ENCODE measurements at regions not wholly inside any gene's neighbourhood (a gene's known extent, or its start where the extent isn't known, plus 50 kb on each side); places are given as distances from the start of the nearest gene placed in this dataset.

DNA sequence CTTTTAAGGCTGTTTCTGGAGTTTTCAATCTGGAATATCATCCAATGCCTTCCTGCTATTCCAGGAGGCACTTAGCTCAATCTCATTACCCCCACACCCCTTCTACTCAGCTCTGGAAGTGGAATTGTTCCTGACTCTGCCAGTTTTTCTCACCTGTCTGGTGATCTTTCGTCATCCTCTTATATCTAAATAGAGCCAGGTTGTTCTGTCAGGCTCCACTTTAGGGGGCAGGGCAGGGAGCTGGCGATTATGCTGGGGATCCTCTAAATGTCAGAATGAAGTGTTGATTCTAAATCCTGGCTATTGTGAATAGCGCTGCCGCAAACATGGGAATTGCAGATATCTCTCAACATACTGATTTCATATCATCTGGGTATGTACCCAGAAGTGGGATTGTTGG, 63.6 kb upstream of the ETV3 start:
- H3K4me2 ChIP-seq (ENCODE audit: low read depth, low read length, poor library complexity, severe bottlenecking) = no peak overlapping the region
- TF ChIP-seq, protein P1, sequence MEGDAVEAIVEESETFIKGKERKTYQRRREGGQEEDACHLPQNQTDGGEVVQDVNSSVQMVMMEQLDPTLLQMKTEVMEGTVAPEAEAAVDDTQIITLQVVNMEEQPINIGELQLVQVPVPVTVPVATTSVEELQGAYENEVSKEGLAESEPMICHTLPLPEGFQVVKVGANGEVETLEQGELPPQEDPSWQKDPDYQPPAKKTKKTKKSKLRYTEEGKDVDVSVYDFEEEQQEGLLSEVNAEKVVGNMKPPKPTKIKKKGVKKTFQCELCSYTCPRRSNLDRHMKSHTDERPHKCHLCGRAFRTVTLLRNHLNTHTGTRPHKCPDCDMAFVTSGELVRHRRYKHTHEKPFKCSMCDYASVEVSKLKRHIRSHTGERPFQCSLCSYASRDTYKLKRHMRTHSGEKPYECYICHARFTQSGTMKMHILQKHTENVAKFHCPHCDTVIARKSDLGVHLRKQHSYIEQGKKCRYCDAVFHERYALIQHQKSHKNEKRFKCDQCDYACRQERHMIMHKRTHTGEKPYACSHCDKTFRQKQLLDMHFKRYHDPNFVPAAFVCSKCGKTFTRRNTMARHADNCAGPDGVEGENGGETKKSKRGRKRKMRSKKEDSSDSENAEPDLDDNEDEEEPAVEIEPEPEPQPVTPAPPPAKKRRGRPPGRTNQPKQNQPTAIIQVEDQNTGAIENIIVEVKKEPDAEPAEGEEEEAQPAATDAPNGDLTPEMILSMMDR (conservative IDR thresholded peaks at IDR 0.05; ENCODE audit: low read length) = no peak
- H2AFZ ChIP-seq (ENCODE audit: low read length) = no peak overlapping the region
- H3K36me3 ChIP-seq (ENCODE audit: insufficient read depth, low read length) = no peaks in the 10 kb centered on the region
- H3F3A ChIP-seq (ENCODE audit: low read depth) = no peaks in the 10 kb centered on the region
- H3K4me3 ChIP-seq (ENCODE audit: low read length, poor library complexity, severe bottlenecking) = no peak overlapping the region
- H3K9me3 ChIP-seq (ENCODE audit: insufficient read depth, low read depth, low read length) = no peaks in the 10 kb centered on the region
- H3K27me3 ChIP-seq (ENCODE audit: insufficient read depth, low read length, poor library complexity, severe bottlenecking) = no peaks in the 10 kb centered on the region
- no peaks in the 10 kb centered on the region for H4K20me1 ChIP-seq (ENCODE audit: insufficient read depth, low read length, poor library complexity, severe bottlenecking)
- H3K79me2 ChIP-seq (ENCODE audit: insufficient read depth, low read length) = no peaks in the 10 kb centered on the region
- no peaks in the 10 kb centered on the region for H3K9me2 ChIP-seq (replicated peaks; ENCODE audit: low read depth, low read length)
- no peaks in the 10 kb centered on the region for H3K4me1 ChIP-seq (ENCODE audit: insufficient read depth, low read length, poor library complexity, severe bottlenecking)
- no peak overlapping the region for H3K9ac ChIP-seq (ENCODE audit: low read depth, low read length, poor library complexity, severe bottlenecking)

GRCh38 chr1:157200451-157200850, 62.3 kb upstream of the ETV3 start:
- no peaks in the 10 kb centered on the region for H3K36me3 ChIP-seq (ENCODE audit: insufficient read depth, low read length)

DNA sequence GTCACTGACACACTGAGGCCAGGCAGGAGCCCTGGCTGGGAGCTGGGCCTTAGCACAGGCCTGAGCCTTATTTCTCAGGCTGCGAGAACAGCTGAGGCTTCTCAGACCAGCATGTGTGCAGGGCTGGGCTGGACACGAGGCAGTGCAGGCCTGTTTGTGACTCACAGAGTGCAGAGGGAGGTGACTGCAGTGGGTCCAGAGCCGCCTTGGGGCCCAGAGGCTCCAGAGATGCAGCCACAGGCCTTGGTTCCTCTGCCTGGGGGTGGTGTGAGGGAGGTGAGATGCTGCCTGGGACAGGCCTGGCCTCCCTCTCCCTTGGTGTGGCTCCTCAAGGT, 61.2 kb upstream of the ETV3 start:
- no peaks in the 10 kb centered on the region for H3K27me3 ChIP-seq (ENCODE audit: insufficient read depth, low read length, poor library complexity, severe bottlenecking)
- no peak overlapping the region for H3K4me3 ChIP-seq (ENCODE audit: low read length, poor library complexity, severe bottlenecking)
- H3K9me3 ChIP-seq (ENCODE audit: insufficient read depth, low read depth, low read length) = no peaks in the 10 kb centered on the region
- H3K9ac ChIP-seq (ENCODE audit: low read depth, low read length, poor library complexity, severe bottlenecking) = no peak overlapping the region
- H4K20me1 ChIP-seq (ENCODE audit: insufficient read depth, low read length, poor library complexity, severe bottlenecking) = no peaks in the 10 kb centered on the region
- no peaks in the 10 kb centered on the region for H3F3A ChIP-seq (ENCODE audit: low read depth)
- no peaks in the 10 kb centered on the region for H3K79me2 ChIP-seq (ENCODE audit: insufficient read depth, low read length)
- no peak for TF ChIP-seq EZH2phosphoT487 (IDR thresholded peaks at IDR 0.05; ENCODE audit: borderline replicate concordance)
- TF ChIP-seq, protein P1 (conservative IDR thresholded peaks at IDR 0.05; ENCODE audit: low read length) = no peak
- H2AFZ ChIP-seq (ENCODE audit: low read length) = no peak overlapping the region
- H3K4me1 ChIP-seq (ENCODE audit: insufficient read depth, low read length, poor library complexity, severe bottlenecking) = no peaks in the 10 kb centered on the region
- H3K9me2 ChIP-seq (replicated peaks; ENCODE audit: low read depth, low read length) = no peaks in the 10 kb centered on the region
- no peaks in the 10 kb centered on the region for H3K36me3 ChIP-seq (ENCODE audit: insufficient read depth, low read length)
- no peak overlapping the region for H3K4me2 ChIP-seq (ENCODE audit: low read depth, low read length, poor library complexity, severe bottlenecking)

More at GRCh38 chr1:157200451-157200850, 62.3 kb upstream of the ETV3 start:
- Histone ChIP-seq H3K9me2 (replicated peaks; ENCODE audit: low read depth, low read length) (no peaks in the 10 kb centered on the region), H3K4me1 (ENCODE audit: insufficient read depth, low read length, poor library complexity, severe bottlenecking) (no peaks in the 10 kb centered on the region), H4K20me1 (ENCODE audit: insufficient read depth, low read length, poor library complexity, severe bottlenecking) (no peaks in the 10 kb centered on the region), H2AFZ (ENCODE audit: low read length) (no peak overlapping the region), H3K79me2 (ENCODE audit: insufficient read depth, low read length) (no peaks in the 10 kb centered on the region), H3K27me3 (ENCODE audit: insufficient read depth, low read length, poor library complexity, severe bottlenecking) (no peaks in the 10 kb centered on the region), H3K9ac (ENCODE audit: low read depth, low read length, poor library complexity, severe bottlenecking) (no peak overlapping the region), H3K4me3 (ENCODE audit: low read length, poor library complexity, severe bottlenecking) (no peak overlapping the region), H3K9me3 (ENCODE audit: insufficient read depth, low read depth, low read length) (no peaks in the 10 kb centered on the region), H3F3A (ENCODE audit: low read depth) (no peaks in the 10 kb centered on the region), H3K4me2 (ENCODE audit: low read depth, low read length, poor library complexity, severe bottlenecking) (no peak overlapping the region)
- TF ChIP-seq, protein P1 (conservative IDR thresholded peaks at IDR 0.05; ENCODE audit: low read length) = no peak
- no peak for TF ChIP-seq EZH2phosphoT487 (IDR thresholded peaks at IDR 0.05; ENCODE audit: borderline replicate concordance)

Measured in Loucy (cell line).